Epidermal melanocyte (primary cell): ENCODE measurements at regions not wholly inside any gene's neighbourhood (a gene's known extent, or its start where the extent isn't known, plus 50 kb on each side); places are given as distances from the start of the nearest gene placed in this dataset.
"Not testable (repeated sequence)": the region's sequence is repeated elsewhere in the genome, so short reads cannot be mapped to it uniquely, and the experiment has no call there.

ENCODE experiments used
- DNase-seq: peaks from one replicate; pipeline ENCODE4 v3.0.0; 2011; ENCODE audit warnings: low spot score; ENCODE audit not compliant: insufficient read length

- no peak for DNase-seq
These were observed 89.3 kb downstream of the MRPL14 start for GRCh38 chr6:44037847-44038542.

- DNase-seq = not testable (repeated sequence)
These were observed 90.0 kb downstream of the MRPL14 start for GRCh38 chr6:44037276-44037675.

GRCh38 chr6:44036699-44037101 lies 90.6 kb downstream of the MRPL14 start:
- no peak for DNase-seq

GRCh38 chr6:44036196-44036595 lies 91.1 kb downstream of the MRPL14 start:
- DNase-seq = no peak

- no peak for DNase-seq
These were observed 91.6 kb downstream of the MRPL14 start for GRCh38 chr6:44035621-44036020.

GRCh38 chr6:44034931-44035345 lies 92.3 kb downstream of the MRPL14 start:
- DNase-seq = no peak

GRCh38 chr6:44034391-44034861 lies 92.8 kb downstream of the MRPL14 start:
- no peak for DNase-seq

GRCh38 chr6:44030812-44031454 lies 96.3 kb downstream of the MRPL14 start:
- no peak for DNase-seq

GRCh38 chr6:44029444-44030185 lies 97.6 kb downstream of the MRPL14 start:
- DNase-seq = no peak

GRCh38 chr6:44028789-44029310 lies 98.4 kb downstream of the MRPL14 start:
- no peak for DNase-seq

GRCh38 chr6:44025226-44025625 lies 102.0 kb downstream of the MRPL14 start:
- no peak for DNase-seq

- DNase-seq = no peak
These were observed 102.6 kb downstream of the MRPL14 start for GRCh38 chr6:44024574-44025219.

GRCh38 chr6:44023586-44024454 lies 103.4 kb downstream of the MRPL14 start:
- DNase-seq = no peak

- no peak for DNase-seq
These were observed 104.4 kb downstream of the MRPL14 start for GRCh38 chr6:44022671-44023352.

GRCh38 chr6:44022296-44022661 lies 105.0 kb downstream of the MRPL14 start:
- DNase-seq = no peak

GRCh38 chr6:44021589-44022295 lies 105.5 kb downstream of the MRPL14 start:
- no peak for DNase-seq

GRCh38 chr6:44020664-44021425 lies 106.4 kb downstream of the MRPL14 start:
- no peak for DNase-seq

- no peak for DNase-seq
These were observed 107.1 kb downstream of the MRPL14 start for GRCh38 chr6:44020148-44020547.

- DNase-seq = not testable (repeated sequence)
These were observed 109.9 kb downstream of the MRPL14 start for GRCh38 chr6:44017307-44017706.
